Peyer's patch (tissue), 4 donors: ENCODE measurements at regions not wholly inside any gene's neighbourhood (a gene's known extent, or its start where the extent isn't known, plus 50 kb on each side); places are given as distances from the start of the nearest gene placed in this dataset.

ENCODE experiments used
- CTCF ChIP-seq, 6 experiments: fragments of 450-650 bp in 4 of 6; fragments of 200-600 bp in 2 of 6; sonication (generic) in 1 of 6; IDR thresholded peaks; one replicate each; pipeline ENCODE4 v1.5.1; 2017 to 2019; ENCODE audit warnings: antibody characterized with exemption in 6 of 6, mild to moderate bottlenecking in 3 of 6, moderate library complexity in 1 of 6
- POLR2A ChIP-seq, 2 donors: fragments of 450-650 bp; IDR thresholded peaks; one replicate each; pipeline ENCODE4 v1.5.1; 2017; ENCODE audit warnings: antibody characterized with exemption in 2 of 2, mild to moderate bottlenecking in 2 of 2, moderate library complexity in 2 of 2

GRCh38 chr13:105343134-105343806 is 1192.2 kb downstream of the EFNB2 start:
- TF ChIP-seq POLR2A (IDR thresholded peaks at IDR 0.05), result no peak
- TF ChIP-seq CTCF (IDR thresholded peaks at IDR 0.05), result no peak
